Keratinocyte (primary cell): ENCODE measurements at regions not wholly inside any gene's neighbourhood (a gene's known extent, or its start where the extent isn't known, plus 50 kb on each side); places are given as distances from the start of the nearest gene placed in this dataset.

ENCODE experiments used
- DNase-seq: peaks from one replicate; pipeline ENCODE4 v3.0.0-alpha.2; 2011; ENCODE audit warnings: low read depth, missing footprints, low spot score
- FAIRE-seq: peaks from 2 replicates; lab custom pipeline; 2011; peaks lifted over from hg19 to GRCh38; lab: Jason Lieb, UNC
- H2AFZ ChIP-seq: 2 replicates; pipeline ENCODE4 v1.6.0; 2012; ENCODE audit warnings: low read length, control low read depth, inconsistent platforms; ENCODE audit not compliant: control insufficient read depth
- H3K27ac ChIP-seq: 2 replicates; pipeline ENCODE4 v1.5.1; 2011; ENCODE audit warnings: low read length; ENCODE audit not compliant: control insufficient read depth, insufficient read depth
- H3K27me3 ChIP-seq: 3 replicates; pipeline ENCODE4 v1.6.0; 2011; ENCODE audit warnings: low read length; ENCODE audit not compliant: control insufficient read depth, insufficient read depth; ENCODE audit errors: extremely low read depth
- H3K36me3 ChIP-seq, 2 experiments: 2 replicates in 1 of 2; 3 replicates in 1 of 2; pipeline ENCODE4 v1.5.1; 2011; ENCODE audit warnings: low read length in 2 of 2, mild to moderate bottlenecking in 1 of 2; ENCODE audit not compliant: control insufficient read depth in 2 of 2, insufficient read depth in 2 of 2; ENCODE audit errors: extremely low read depth in 1 of 2
- H3K4me1 ChIP-seq: 3 replicates; pipeline ENCODE4 v1.5.1; 2011; ENCODE audit warnings: low read length; ENCODE audit not compliant: control insufficient read depth, insufficient read depth; ENCODE audit errors: extremely low read depth
- H3K4me2 ChIP-seq: 3 replicates; pipeline ENCODE4 v1.6.0; 2011; ENCODE audit warnings: low read depth, low read length; ENCODE audit not compliant: control insufficient read depth, insufficient read depth; ENCODE audit errors: extremely low read depth
- H3K4me3 ChIP-seq, 3 experiments: fragments of 200-600 bp in 1 of 3; sonication (generic) in 1 of 3; 2 replicates in 2 of 3; 3 replicates in 1 of 3; pipeline ENCODE4 v1.5.1; 2011 to 2016; ENCODE audit warnings: low read length in 3 of 3, mild to moderate bottlenecking in 3 of 3, control low read depth in 2 of 3, inconsistent platforms in 1 of 3, low read depth in 1 of 3, mixed read lengths in 1 of 3, mixed run types in 1 of 3, moderate library complexity in 1 of 3; ENCODE audit not compliant: control insufficient read depth in 2 of 3, insufficient read depth in 2 of 3; ENCODE audit errors: extremely low read depth in 1 of 3
- H3K79me2 ChIP-seq: 2 replicates; pipeline ENCODE4 v1.6.0; 2012; ENCODE audit warnings: low read length; ENCODE audit not compliant: control insufficient read depth, insufficient read depth
- H3K9ac ChIP-seq: 3 replicates; pipeline ENCODE4 v1.6.0; 2011; ENCODE audit warnings: low read length; ENCODE audit not compliant: control insufficient read depth, insufficient read depth; ENCODE audit errors: extremely low read depth
- H3K9me1 ChIP-seq: 3 replicates; pipeline ENCODE4 v1.6.0; 2011; ENCODE audit warnings: low read length; ENCODE audit not compliant: control insufficient read depth, insufficient read depth; ENCODE audit errors: extremely low read depth
- H3K9me3 ChIP-seq: 2 replicates; pipeline ENCODE4 v1.5.1; 2012; ENCODE audit warnings: low read depth, low read length; ENCODE audit not compliant: control insufficient read depth
- H4K20me1 ChIP-seq: 3 replicates; pipeline ENCODE4 v1.6.0; 2011; ENCODE audit warnings: low read length; ENCODE audit not compliant: control insufficient read depth, insufficient read depth; ENCODE audit errors: extremely low read depth
- CTCF ChIP-seq, 3 experiments: IDR thresholded peaks in 1 of 3; conservative IDR thresholded peaks in 1 of 3; optimal IDR thresholded peaks in 1 of 3; 2 replicates in 2 of 3; 3 replicates in 1 of 3; pipeline versions ENCODE3 to v1.5.1; 2011; ENCODE audit warnings: low read length in 3 of 3, mild to moderate bottlenecking in 3 of 3, moderate library complexity in 2 of 3, control low read depth in 1 of 3, inconsistent platforms in 1 of 3; ENCODE audit not compliant: insufficient read depth in 2 of 3; ENCODE audit errors: extremely low read depth in 1 of 3
- EZH2 ChIP-seq: IDR thresholded peaks from one replicate; pipeline ENCODE4 v1.6.1; 2012; ENCODE audit warnings: inconsistent platforms, mild to moderate bottlenecking, low read length, moderate library complexity
- dilution Hi-C: fragments of 300-500 bp; cut with MboI; formaldehyde crosslinking; loops from one replicate; pipeline ENCODE4 v1.7.0; 2020; ENCODE audit warnings: low sequenced_read_pairs; ENCODE audit not compliant: extremely low pct_ligation_motif_present

- H4K20me1 ChIP-seq, result no peaks in the 10 kb centered on the region
- H3K9ac ChIP-seq, result no peak overlapping the region
- H3K27me3 ChIP-seq, result no peaks in the 10 kb centered on the region
- no peak overlapping the region for H2AFZ ChIP-seq
- H3K27ac ChIP-seq, result no peak overlapping the region
- H3K9me1 ChIP-seq, result no peaks in the 10 kb centered on the region
- H3K79me2 ChIP-seq, result no peaks in the 10 kb centered on the region
- peaks cover 3% of the 10 kb centered on the region for H3K9me3 ChIP-seq
- no peak for TF ChIP-seq EZH2
- no peak for TF ChIP-seq CTCF (optimal IDR thresholded peaks at IDR 0.05 in 1 of 3, IDR thresholded peaks at IDR 0.05 in 1 of 3, conservative IDR thresholded peaks at IDR 0.05 in 1 of 3; ENCODE audit: extremely low read depth in 1 of 3, insufficient read depth in 2 of 3, low read length in 3 of 3)
- no peak overlapping the region for H3K4me2 ChIP-seq
- no peak for DNase-seq
- H3K36me3 ChIP-seq, result no peaks in the 10 kb centered on the region
- dilution Hi-C loops, result no loop called here
- no peak for FAIRE-seq
- H3K4me3 ChIP-seq, result no peak overlapping the region
- H3K4me1 ChIP-seq, result no peaks in the 10 kb centered on the region
Measured at GRCh38 chr11:127624306-127624856, 623.8 kb upstream of the KIRREL3 start.

- TF ChIP-seq EZH2 (no peak), CTCF (optimal IDR thresholded peaks at IDR 0.05 in 1 of 3, IDR thresholded peaks at IDR 0.05 in 1 of 3, conservative IDR thresholded peaks at IDR 0.05 in 1 of 3; ENCODE audit: extremely low read depth in 1 of 3, insufficient read depth in 2 of 3, low read length in 3 of 3) (no peak)
Measured at GRCh38 chr11:127622686-127623085, 622.1 kb upstream of the KIRREL3 start.

More at GRCh38 chr11:127622686-127623085, 622.1 kb upstream of the KIRREL3 start:
- Histone ChIP-seq H3K79me2 (no peaks in the 10 kb centered on the region), H3K9me3 (no peaks in the 10 kb centered on the region), H3K36me3 (no peaks in the 10 kb centered on the region), H3K4me1 (no peaks in the 10 kb centered on the region), H3K4me3 (no peak overlapping the region), H2AFZ (no peak overlapping the region), H3K4me2 (no peak overlapping the region), H3K27ac (no peak overlapping the region), H3K9me1 (no peaks in the 10 kb centered on the region), H3K27me3 (no peaks in the 10 kb centered on the region), H3K9ac (no peak overlapping the region), H4K20me1 (no peaks in the 10 kb centered on the region)
- FAIRE-seq (no peak), DNase-seq (no peak)
- dilution Hi-C loops, result no loop called here
